K562 (cell line): ENCODE measurements at regions not wholly inside any gene's neighbourhood (a gene's known extent, or its start where the extent isn't known, plus 50 kb on each side); places are given as distances from the start of the nearest gene placed in this dataset.

Experiments
- GABPB2 ChIP-seq: fragments of 250-450 bp; sonication (Bioruptor Pico); conservative IDR thresholded peaks from 2 replicates; pipeline ENCODE4 v1.5.1; 2021; ENCODE audit warnings: mild to moderate bottlenecking
- HMG20B ChIP-seq: fragments of 250-450 bp; sonication (Bioruptor Pico); IDR thresholded peaks from 2 replicates; pipeline ENCODE4 v1.5.0; 2021; ENCODE audit warnings: mild to moderate bottlenecking
- NR2C2 ChIP-seq, 2 experiments: fragments of 200-800 bp in 1 of 2; sonication (Bioruptor generic) in 1 of 2; sonication (generic) in 1 of 2; formaldehyde crosslinking in 1 of 2; IDR thresholded peaks; 2 replicates each; pipeline versions ENCODE4 v1.6.1 to v1.8.0; 2016 to 2022; ENCODE audit warnings: mild to moderate bottlenecking in 1 of 2, missing compliant biosample characterization in 1 of 2, missing genetic modification characterization in 1 of 2, missing genetic modification reagents in 1 of 2

DNA sequence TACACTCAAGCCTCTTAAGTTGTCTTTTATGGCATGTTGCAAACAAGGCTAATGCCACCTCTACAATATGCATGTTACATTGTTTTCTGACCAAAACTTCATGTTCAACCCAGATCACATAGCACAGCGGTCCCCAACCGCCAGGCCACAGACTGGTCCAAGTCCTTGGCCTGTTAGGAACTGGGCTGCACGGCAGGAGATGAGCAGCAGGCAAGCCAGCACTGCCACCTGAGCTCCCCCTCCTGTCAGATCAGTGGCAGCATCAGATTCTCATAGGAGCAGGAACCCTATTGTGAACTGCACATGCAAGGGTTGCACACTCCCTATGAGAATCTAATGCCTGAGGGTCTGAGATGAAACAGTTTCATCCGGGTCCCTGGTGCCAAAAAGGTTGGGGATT is 324.8 kb upstream of the CHAC2 start:
- no peak for TF ChIP-seq GABPB2
- TF ChIP-seq NR2C2 (CRISPR knock-in tag; IDR thresholded peaks at IDR 0.05), result no peak
- TF ChIP-seq NR2C2 (tag; IDR thresholded peaks at IDR 0.05), result no peak
- no peak for TF ChIP-seq HMG20B (CRISPR knock-in tag)
